PC-9 (cell line): ENCODE measurements at regions not wholly inside any gene's neighbourhood (a gene's known extent, or its start where the extent isn't known, plus 50 kb on each side); places are given as distances from the start of the nearest gene placed in this dataset.

Source experiments
- BruUV-seq: library from RNA; stranded (reverse); fragments of 400-500 nt; replicated peaks from 2 replicates; lab custom pipeline; 2021; lab: Mats Ljungman, UMichigan
- CTCF ChIA-PET: fragments of 300-600 bp; sonication (Branson Sonifier 250); formaldehyde crosslinking; loops from one replicate; lab custom pipeline; 2022; ENCODE audit warnings: antibody characterized with exemption; lab: Charles Lee
- POLR2A ChIA-PET: fragments of 300-600 bp; sonication (Branson Sonifier 250); formaldehyde crosslinking; loops from one replicate; lab custom pipeline; 2022; ENCODE audit warnings: antibody characterized with exemption; ENCODE audit not compliant: unreplicated experiment; lab: Charles Lee
- DNase-seq, 2 experiments: peaks; one replicate each; pipeline versions ENCODE4 v3.0.0 to v3.0.0-alpha.2; 2015 to 2022; ENCODE audit warnings: mixed read lengths in 1 of 2
- H2AFZ ChIP-seq: fragments of 200-600 bp; sonication (generic); 2 replicates; pipeline ENCODE4 v1.8.1; 2017; ENCODE audit warnings: antibody characterized with exemption
- H3F3A ChIP-seq: fragments of 200-600 bp; sonication (generic); 2 replicates; pipeline ENCODE4 v1.8.1; 2017; ENCODE audit warnings: antibody characterized with exemption, mild to moderate bottlenecking, low read depth; ENCODE audit not compliant: insufficient read depth
- H3K27ac ChIP-seq: fragments of 200-600 bp; sonication (generic); 2 replicates; pipeline ENCODE4 v1.6.1; 2016; ENCODE audit warnings: mixed run types
- H3K27me3 ChIP-seq: fragments of 200-600 bp; sonication (generic); 2 replicates; pipeline ENCODE4 v1.6.1; 2016; ENCODE audit warnings: low read depth, mixed run types; ENCODE audit not compliant: insufficient read depth
- H3K36me3 ChIP-seq: fragments of 200-600 bp; sonication (generic); 2 replicates; pipeline ENCODE4 v1.6.1; 2016; ENCODE audit warnings: low read depth, mixed run types
- H3K4me1 ChIP-seq: fragments of 200-600 bp; sonication (generic); replicated peaks from 2 replicates; pipeline ENCODE4 v1.6.1; 2016; ENCODE audit warnings: mixed run types; ENCODE audit not compliant: insufficient read depth
- H3K4me2 ChIP-seq: fragments of 200-600 bp; sonication (generic); 2 replicates; pipeline ENCODE4 v1.6.1; 2017; ENCODE audit warnings: mixed run types
- H3K4me3 ChIP-seq: fragments of 200-600 bp; sonication (generic); 2 replicates; pipeline ENCODE4 v1.6.1; 2016; ENCODE audit warnings: mixed run types
- H3K79me2 ChIP-seq: fragments of 200-600 bp; sonication (generic); 2 replicates; pipeline ENCODE4 v1.6.1; 2017; ENCODE audit warnings: low read depth, mixed run types
- H3K9me2 ChIP-seq: fragments of 200-600 bp; sonication (generic); 2 replicates; pipeline ENCODE4 v1.8.1; 2017; ENCODE audit warnings: mild to moderate bottlenecking; ENCODE audit not compliant: insufficient read depth
- H3K9me3 ChIP-seq: fragments of 200-600 bp; sonication (generic); 2 replicates; pipeline ENCODE4 v1.8.1; 2016; ENCODE audit warnings: low read depth; ENCODE audit not compliant: insufficient read depth
- H4K20me1 ChIP-seq: fragments of 200-600 bp; sonication (generic); 2 replicates; pipeline ENCODE4 v1.8.1; 2017; ENCODE audit not compliant: insufficient read depth
- EZH2 ChIP-seq: fragments of 200-600 bp; sonication (generic); IDR thresholded peaks from 2 replicates; pipeline ENCODE4 v1.8.0; 2017; ENCODE audit warnings: antibody characterized with exemption, low read depth
- intact Hi-C: fragments of 100-400 bp; cut with micrococcal nuclease; formaldehyde crosslinking; loops from one replicate; pipeline ENCODE4 v1.10.0; 2022; ENCODE audit not compliant: unreplicated experiment
- TF ChIP-seq, protein P1 (sequence below): fragments of 200-600 bp; sonication (generic); conservative IDR thresholded peaks from 2 replicates; pipeline ENCODE4 v1.6.1; 2017; ENCODE audit warnings: mixed run types, antibody characterized with exemption, mild to moderate bottlenecking, moderate library complexity

DNA sequence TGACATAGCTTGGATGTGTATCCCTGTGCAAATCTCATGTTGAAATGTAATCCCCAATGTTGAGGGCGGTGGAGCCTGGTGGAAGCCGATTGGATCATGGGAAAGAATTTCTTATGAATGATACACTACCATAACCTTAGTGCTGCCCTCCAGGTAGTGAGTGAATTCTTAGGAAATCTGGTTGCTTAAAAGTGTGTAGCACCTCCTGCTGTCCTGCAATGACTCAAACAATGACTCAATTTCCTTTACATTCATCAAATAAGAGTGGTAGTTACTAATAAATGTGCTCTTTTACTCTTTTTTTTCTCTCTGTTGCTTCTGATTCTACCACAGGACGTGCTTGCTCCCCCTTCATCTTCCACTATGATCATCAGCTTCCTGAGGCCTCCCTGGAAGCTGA is 1696.0 kb upstream of the CDH9 start:
- Histone ChIP-seq H3K9me3 (no peaks in the 10 kb centered on the region), H3K4me3 (no peak overlapping the region), H3K4me2 (no peak overlapping the region), H3K9me2 (no peaks in the 10 kb centered on the region), H4K20me1 (no peaks in the 10 kb centered on the region), H3K27ac (no peak overlapping the region), H2AFZ (no peak overlapping the region), H3K36me3 (no peaks in the 10 kb centered on the region), H3K79me2 (no peaks in the 10 kb centered on the region), H3F3A (no peaks in the 10 kb centered on the region), H3K4me1 (no peaks in the 10 kb centered on the region), H3K27me3 (no peaks in the 10 kb centered on the region)
- BruUV-seq: no TSS peak
- CTCF ChIA-PET: no interaction called here
- DNase-seq: no peak
- POLR2A ChIA-PET: no interaction called here
- no peak for TF ChIP-seq EZH2
- TF ChIP-seq, protein P1, sequence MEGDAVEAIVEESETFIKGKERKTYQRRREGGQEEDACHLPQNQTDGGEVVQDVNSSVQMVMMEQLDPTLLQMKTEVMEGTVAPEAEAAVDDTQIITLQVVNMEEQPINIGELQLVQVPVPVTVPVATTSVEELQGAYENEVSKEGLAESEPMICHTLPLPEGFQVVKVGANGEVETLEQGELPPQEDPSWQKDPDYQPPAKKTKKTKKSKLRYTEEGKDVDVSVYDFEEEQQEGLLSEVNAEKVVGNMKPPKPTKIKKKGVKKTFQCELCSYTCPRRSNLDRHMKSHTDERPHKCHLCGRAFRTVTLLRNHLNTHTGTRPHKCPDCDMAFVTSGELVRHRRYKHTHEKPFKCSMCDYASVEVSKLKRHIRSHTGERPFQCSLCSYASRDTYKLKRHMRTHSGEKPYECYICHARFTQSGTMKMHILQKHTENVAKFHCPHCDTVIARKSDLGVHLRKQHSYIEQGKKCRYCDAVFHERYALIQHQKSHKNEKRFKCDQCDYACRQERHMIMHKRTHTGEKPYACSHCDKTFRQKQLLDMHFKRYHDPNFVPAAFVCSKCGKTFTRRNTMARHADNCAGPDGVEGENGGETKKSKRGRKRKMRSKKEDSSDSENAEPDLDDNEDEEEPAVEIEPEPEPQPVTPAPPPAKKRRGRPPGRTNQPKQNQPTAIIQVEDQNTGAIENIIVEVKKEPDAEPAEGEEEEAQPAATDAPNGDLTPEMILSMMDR: no peak
- intact Hi-C loops: no loop called here

DNA sequence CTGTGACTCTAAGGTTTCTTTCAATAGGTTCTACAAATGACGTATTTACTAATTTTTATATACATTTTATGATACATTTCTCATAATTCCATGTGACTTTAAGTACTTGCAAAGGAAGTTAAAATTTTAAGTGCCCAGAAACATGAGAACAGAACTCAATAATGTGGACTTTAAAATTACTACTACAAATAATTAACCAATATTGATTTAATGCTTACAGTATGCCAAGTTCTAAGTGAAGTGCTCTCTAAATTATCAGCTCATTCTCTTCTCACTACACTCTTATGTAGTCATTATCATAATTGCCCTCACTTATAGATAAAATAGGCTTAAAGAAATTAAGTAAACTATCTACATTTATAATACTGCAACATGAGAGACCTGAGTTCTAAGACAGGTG is 1690.7 kb upstream of the CDH9 start:
- Histone ChIP-seq H3K9me2 (no peaks in the 10 kb centered on the region), H3K36me3 (no peaks in the 10 kb centered on the region), H3K27me3 (no peaks in the 10 kb centered on the region), H3K4me3 (no peak overlapping the region), H4K20me1 (no peaks in the 10 kb centered on the region), H3K4me1 (no peaks in the 10 kb centered on the region), H3K79me2 (no peaks in the 10 kb centered on the region), H3F3A (no peaks in the 10 kb centered on the region), H2AFZ (no peak overlapping the region), H3K9me3 (no peaks in the 10 kb centered on the region), H3K4me2 (no peak overlapping the region), H3K27ac (no peak overlapping the region)
- no peak for DNase-seq
- POLR2A ChIA-PET: no interaction called here
- no TSS peak for BruUV-seq
- TF ChIP-seq, protein P1: no peak
- TF ChIP-seq EZH2: no peak
- intact Hi-C loops: no loop called here
- CTCF ChIA-PET: no interaction called here

DNA sequence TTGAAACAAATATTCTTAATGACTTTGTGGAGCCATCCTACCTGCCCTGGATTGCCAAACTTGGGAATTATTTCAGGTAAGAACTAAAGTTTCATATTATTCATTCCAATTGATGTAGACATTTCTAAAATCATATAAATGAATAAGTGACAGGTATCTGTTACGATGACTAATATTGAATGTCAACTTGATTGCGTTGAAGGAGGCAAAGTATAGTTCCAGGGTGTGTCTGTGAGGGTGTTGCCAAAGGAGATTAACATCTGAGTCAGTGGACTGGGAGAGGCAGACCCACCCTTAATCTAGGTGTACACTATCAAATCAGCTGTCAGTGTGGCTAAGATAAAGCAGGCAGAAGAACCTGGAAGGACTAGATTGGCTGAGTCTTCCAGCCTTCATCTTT is 1688.4 kb upstream of the CDH9 start:
- POLR2A ChIA-PET: no interaction called here
- H3F3A ChIP-seq: no peaks in the 10 kb centered on the region
- no peaks in the 10 kb centered on the region for H3K4me1 ChIP-seq
- no peak overlapping the region for H3K27ac ChIP-seq
- H4K20me1 ChIP-seq: no peaks in the 10 kb centered on the region
- no peaks in the 10 kb centered on the region for H3K36me3 ChIP-seq
- no peaks in the 10 kb centered on the region for H3K79me2 ChIP-seq
- H2AFZ ChIP-seq: 0 out of 2 replicates have a peak overlapping the region, but pooled peaks have one; percentile 37
- intact Hi-C loops: no loop called here
- TF ChIP-seq, protein P1: no peak
- no peak for TF ChIP-seq EZH2
- DNase-seq: no peak
- no peak overlapping the region for H3K4me2 ChIP-seq
- H3K4me3 ChIP-seq: no peak overlapping the region
- no TSS peak for BruUV-seq
- CTCF ChIA-PET: no interaction called here
- no peaks in the 10 kb centered on the region for H3K27me3 ChIP-seq
- no peaks in the 10 kb centered on the region for H3K9me2 ChIP-seq
- H3K9me3 ChIP-seq: no peaks in the 10 kb centered on the region
